ENCODE measurements at regions not wholly inside any gene's neighbourhood (a gene's known extent, or its start where the extent isn't known, plus 50 kb on each side); places are given as distances from the start of the nearest gene placed in this dataset.

- DNase-seq (ENCODE audit: low read depth) = no peak
These were observed 140.1 kb upstream of the SPACA1 start for GRCh38 chr6:87907521-87907920.

GRCh38 chr6:87905101-87905641, 142.5 kb upstream of the SPACA1 start:
- DNase-seq (ENCODE audit: low read depth) = no peak

- no peak for DNase-seq (ENCODE audit: low read depth)
These were observed 143.6 kb upstream of the SPACA1 start for GRCh38 chr6:87904011-87904410.

- no peak for DNase-seq (ENCODE audit: low read depth)
These were observed 144.3 kb upstream of the SPACA1 start for GRCh38 chr6:87903323-87903722.

- no peak for DNase-seq (ENCODE audit: low read depth)
These were observed 145.3 kb upstream of the SPACA1 start for GRCh38 chr6:87902383-87902782.

GRCh38 chr6:87901613-87902012, 146.0 kb upstream of the SPACA1 start:
- no peak for DNase-seq (ENCODE audit: low read depth)

- DNase-seq (ENCODE audit: low read depth) = no peak
These were observed 147.4 kb upstream of the SPACA1 start for GRCh38 chr6:87900160-87900698.

GRCh38 chr6:87899499-87900147, 148.0 kb upstream of the SPACA1 start:
- no peak for DNase-seq (ENCODE audit: low read depth)

- no peak for DNase-seq (ENCODE audit: low read depth)
These were observed 150.0 kb upstream of the SPACA1 start for GRCh38 chr6:87897663-87898062.

GRCh38 chr6:87897013-87897412, 150.6 kb upstream of the SPACA1 start:
- no peak for DNase-seq (ENCODE audit: low read depth)

GRCh38 chr6:87887266-87887665, 160.4 kb upstream of the SPACA1 start:
- no peak for DNase-seq (ENCODE audit: low read depth)

GRCh38 chr6:87884203-87884602, 163.4 kb upstream of the SPACA1 start:
- no peak for DNase-seq (ENCODE audit: low read depth)

GRCh38 chr6:87881342-87881895, 166.2 kb upstream of the SPACA1 start:
- DNase-seq (ENCODE audit: low read depth) = no peak

- DNase-seq (ENCODE audit: low read depth) = no peak
These were observed 168.3 kb upstream of the SPACA1 start for GRCh38 chr6:87879132-87879861.

GRCh38 chr6:87875781-87876180, 171.9 kb upstream of the SPACA1 start:
- DNase-seq (ENCODE audit: low read depth) = no peak

- DNase-seq (ENCODE audit: low read depth) = no peak
These were observed 171.5 kb upstream of the AKIRIN2 start for GRCh38 chr6:87873556-87873955.

GRCh38 chr6:87870556-87870955, 168.5 kb upstream of the AKIRIN2 start:
- no peak for DNase-seq (ENCODE audit: low read depth)

- DNase-seq (ENCODE audit: low read depth) = no peak
These were observed 167.3 kb upstream of the AKIRIN2 start for GRCh38 chr6:87869064-87869905.

GRCh38 chr6:87860902-87861301, 158.9 kb upstream of the AKIRIN2 start:
- no peak for DNase-seq (ENCODE audit: low read depth)

- no peak for DNase-seq (ENCODE audit: low read depth)
These were observed 156.4 kb upstream of the AKIRIN2 start for GRCh38 chr6:87858440-87858839.

GRCh38 chr6:87851674-87852299, 149.8 kb upstream of the AKIRIN2 start:
- no peak for DNase-seq (ENCODE audit: low read depth)

GRCh38 chr6:87848616-87849015, 146.6 kb upstream of the AKIRIN2 start:
- DNase-seq (ENCODE audit: low read depth) = no peak

Measured in fibroblast of the conjunctiva (primary cell).